SK-N-SH (cell line): ENCODE measurements at regions not wholly inside any gene's neighbourhood (a gene's known extent, or its start where the extent isn't known, plus 50 kb on each side); places are given as distances from the start of the nearest gene placed in this dataset.
A peak's percentile ranks its signal among the peaks of the same experiment; 100 is the strongest.

Experiments
- CTCF ChIA-PET: fragments of 300-600, 350-600 bp; formaldehyde crosslinking; extraction: SDS; loops from one replicate; lab custom pipeline; 2021; lab: Yijun Ruan, JAX
- POLR2A ChIA-PET: fragments of 350-600 bp; sonication (Branson Sonifier 250); formaldehyde crosslinking; extraction: SDS; loops from one replicate; lab custom pipeline; 2020; ENCODE audit warnings: antibody characterized with exemption, inconsistent platforms; lab: Yijun Ruan, JAX
- DNase-seq: peaks from one replicate; pipeline ENCODE4 v3.0.0; 2012
- H2AFZ ChIP-seq: fragments of 200-600 bp; sonication (generic); 2 replicates; pipeline ENCODE4 v1.8.1; 2016; ENCODE audit warnings: antibody characterized with exemption, mild to moderate bottlenecking, low read depth
- H3F3A ChIP-seq: fragments of 200-600 bp; sonication (generic); replicated peaks from 2 replicates; pipeline ENCODE3; 2016; ENCODE audit warnings: antibody characterized with exemption, mild to moderate bottlenecking; ENCODE audit not compliant: insufficient read depth
- H3K27ac ChIP-seq, 2 experiments: fragments of 200-500 bp in 1 of 2; fragments of 200-600 bp in 1 of 2; sonication (Bioruptor generic) in 1 of 2; sonication (generic), shearing (Covaris generic) in 1 of 2; 2 replicates each; pipeline versions ENCODE4 v1.5.1 to v1.6.1; 2014 to 2016; ENCODE audit warnings: low read depth in 2 of 2, inconsistent platforms in 1 of 2, low read length in 1 of 2, mild to moderate bottlenecking in 1 of 2, mixed read lengths in 1 of 2
- H3K27me3 ChIP-seq: fragments of 200-600 bp; sonication (generic), shearing (Covaris generic); 2 replicates; pipeline ENCODE4 v1.6.1; 2016; ENCODE audit warnings: mixed run types; ENCODE audit not compliant: insufficient read depth
- H3K36me3 ChIP-seq, 2 experiments: fragments of 200-500 bp in 1 of 2; fragments of 200-600 bp in 1 of 2; sonication (Bioruptor generic) in 1 of 2; sonication (generic) in 1 of 2; replicated peaks in 1 of 2; 2 replicates each; pipeline versions ENCODE3 to v1.5.1; 2014 to 2016; ENCODE audit warnings: low read length in 1 of 2, mild to moderate bottlenecking in 1 of 2; ENCODE audit not compliant: insufficient read depth in 2 of 2, control insufficient read depth in 1 of 2
- H3K4me1 ChIP-seq, 2 experiments: fragments of 200-500 bp in 1 of 2; fragments of 200-600 bp in 1 of 2; sonication (Bioruptor generic) in 1 of 2; sonication (generic), shearing (Covaris generic) in 1 of 2; 2 replicates each; pipeline versions ENCODE4 v1.5.1 to v1.6.1; 2014 to 2016; ENCODE audit warnings: low read depth in 1 of 2, low read length in 1 of 2, mixed run types in 1 of 2; ENCODE audit not compliant: insufficient read depth in 2 of 2, control insufficient read depth in 1 of 2
- H3K4me2 ChIP-seq: fragments of 200-600 bp; sonication (generic), shearing (Covaris generic); 2 replicates; pipeline ENCODE4 v1.6.1; 2017; ENCODE audit warnings: mixed run types
- H3K4me3 ChIP-seq, 2 experiments: fragments of 200-500 bp in 1 of 2; fragments of 200-600 bp in 1 of 2; sonication (Bioruptor generic) in 1 of 2; sonication (generic), shearing (Covaris generic) in 1 of 2; 2 replicates each; pipeline versions ENCODE4 v1.5.1 to v1.8.1; 2014 to 2016; ENCODE audit warnings: low read depth in 2 of 2, inconsistent platforms in 1 of 2, low read length in 1 of 2, mild to moderate bottlenecking in 1 of 2, mixed read lengths in 1 of 2, moderate library complexity in 1 of 2
- H3K79me2 ChIP-seq: fragments of 200-600 bp; sonication (generic); 2 replicates; pipeline ENCODE4 v1.8.1; 2017; ENCODE audit warnings: mild to moderate bottlenecking; ENCODE audit not compliant: insufficient read depth
- H3K9ac ChIP-seq: fragments of 200-600 bp; sonication (generic); 2 replicates; pipeline ENCODE4 v1.6.1; 2017; ENCODE audit warnings: mixed run types
- H3K9me2 ChIP-seq: fragments of 200-600 bp; sonication (generic); 2 replicates; pipeline ENCODE4 v1.6.1; 2017; ENCODE audit warnings: mixed run types
- H3K9me3 ChIP-seq: fragments of 200-600 bp; sonication (generic); 2 replicates; pipeline ENCODE4 v1.6.1; 2017; ENCODE audit warnings: mixed run types, mild to moderate bottlenecking, moderate library complexity
- H4K20me1 ChIP-seq: fragments of 200-600 bp; sonication (generic); 2 replicates; pipeline ENCODE4 v1.6.1; 2017; ENCODE audit warnings: mild to moderate bottlenecking, mixed run types; ENCODE audit not compliant: insufficient read depth
- FOSL2 ChIP-seq: IDR thresholded peaks from 2 replicates; pipeline ENCODE4 v1.4.0; 2012; ENCODE audit warnings: low read depth, mild to moderate bottlenecking, moderate library complexity, borderline replicate concordance
- FOXJ3 ChIP-seq: sonication (generic); formaldehyde crosslinking; IDR thresholded peaks from 2 replicates; pipeline ENCODE4 v1.5.1; 2020; ENCODE audit warnings: mild to moderate bottlenecking, missing genetic modification reagents
- NFIC ChIP-seq: IDR thresholded peaks from 2 replicates; pipeline ENCODE4 v1.4.0; 2012; ENCODE audit warnings: borderline replicate concordance
- POLR2AphosphoS5 ChIP-seq: IDR thresholded peaks from 2 replicates; pipeline ENCODE4 v1.6.1; 2012; ENCODE audit warnings: low read depth, low read length
- RAD21 ChIP-seq: IDR thresholded peaks from 2 replicates; pipeline ENCODE4 v1.6.1; 2012; ENCODE audit warnings: mild to moderate bottlenecking, low read length
- RFX5 ChIP-seq: IDR thresholded peaks from 2 replicates; pipeline ENCODE4 v1.6.1; 2012; ENCODE audit warnings: mild to moderate bottlenecking, improper control_type of control experiment, low read length
- RXRA ChIP-seq: IDR thresholded peaks from 2 replicates; pipeline ENCODE4 v1.4.0; 2012; ENCODE audit warnings: low read depth, mild to moderate bottlenecking, borderline replicate concordance
- SIN3A ChIP-seq: IDR thresholded peaks from 2 replicates; pipeline ENCODE4 v1.6.1; 2012; ENCODE audit warnings: low read depth, mild to moderate bottlenecking, low read length, moderate library complexity, borderline replicate concordance
- TCF12 ChIP-seq: IDR thresholded peaks from 2 replicates; pipeline ENCODE4 v1.4.0; 2012
- YY1 ChIP-seq: IDR thresholded peaks from 2 replicates; pipeline ENCODE4 v1.4.0; 2012; ENCODE audit warnings: low read depth, mild to moderate bottlenecking
- WGBS: methylation state at CpG from one replicate; pipeline ENCODE4 v1.1.6; 2017; ENCODE audit warnings: low lambda C conversion rate; 5-methylcytosine and 5-hydroxymethylcytosine counted together
- TF ChIP-seq, protein P1 (sequence below): fragments of 150-350 bp; IDR thresholded peaks from 2 replicates; pipeline ENCODE4 v1.6.1; 2016; ENCODE audit warnings: mild to moderate bottlenecking, low read depth, low read length
- TF ChIP-seq, protein P2 (sequence below): IDR thresholded peaks from 2 replicates; pipeline ENCODE4 v1.4.0; 2012; ENCODE audit warnings: low read depth, borderline replicate concordance
- TF ChIP-seq, protein P3 (sequence below): IDR thresholded peaks from 2 replicates; pipeline ENCODE4 v1.6.1; 2012; ENCODE audit warnings: mild to moderate bottlenecking, low read depth, low read length, moderate library complexity
- TF ChIP-seq, protein P4 (sequence below): IDR thresholded peaks from 2 replicates; pipeline ENCODE4 v1.4.0; 2012; ENCODE audit warnings: low read depth
- TF ChIP-seq, protein P5 (sequence below): IDR thresholded peaks from 2 replicates; pipeline ENCODE4; 2012

DNA sequence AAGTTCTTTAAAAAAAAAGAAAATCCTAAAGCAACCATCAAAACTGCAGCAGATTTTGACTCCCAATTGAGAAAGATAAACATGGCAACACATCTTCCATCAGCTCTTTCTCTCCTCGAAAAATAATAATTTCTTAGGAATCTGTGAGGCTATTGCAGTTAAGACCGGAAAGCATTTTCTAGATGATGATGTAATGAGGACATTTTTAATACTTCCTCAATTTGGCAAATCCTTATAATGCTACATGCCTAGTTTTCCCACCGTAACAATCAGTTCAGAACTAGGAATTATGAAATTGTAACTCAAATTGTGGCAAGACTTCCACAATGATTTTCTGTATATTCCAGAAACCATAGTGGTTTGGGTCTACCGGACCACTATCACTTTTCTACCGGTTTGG is 180.9 kb upstream of the PDE3A start (continued):
- TF ChIP-seq, protein P1, sequence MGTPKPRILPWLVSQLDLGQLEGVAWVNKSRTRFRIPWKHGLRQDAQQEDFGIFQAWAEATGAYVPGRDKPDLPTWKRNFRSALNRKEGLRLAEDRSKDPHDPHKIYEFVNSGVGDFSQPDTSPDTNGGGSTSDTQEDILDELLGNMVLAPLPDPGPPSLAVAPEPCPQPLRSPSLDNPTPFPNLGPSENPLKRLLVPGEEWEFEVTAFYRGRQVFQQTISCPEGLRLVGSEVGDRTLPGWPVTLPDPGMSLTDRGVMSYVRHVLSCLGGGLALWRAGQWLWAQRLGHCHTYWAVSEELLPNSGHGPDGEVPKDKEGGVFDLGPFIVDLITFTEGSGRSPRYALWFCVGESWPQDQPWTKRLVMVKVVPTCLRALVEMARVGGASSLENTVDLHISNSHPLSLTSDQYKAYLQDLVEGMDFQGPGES: no peak
- no peak for TF ChIP-seq RXRA
- TF ChIP-seq YY1: no peak
- TF ChIP-seq, protein P2, sequence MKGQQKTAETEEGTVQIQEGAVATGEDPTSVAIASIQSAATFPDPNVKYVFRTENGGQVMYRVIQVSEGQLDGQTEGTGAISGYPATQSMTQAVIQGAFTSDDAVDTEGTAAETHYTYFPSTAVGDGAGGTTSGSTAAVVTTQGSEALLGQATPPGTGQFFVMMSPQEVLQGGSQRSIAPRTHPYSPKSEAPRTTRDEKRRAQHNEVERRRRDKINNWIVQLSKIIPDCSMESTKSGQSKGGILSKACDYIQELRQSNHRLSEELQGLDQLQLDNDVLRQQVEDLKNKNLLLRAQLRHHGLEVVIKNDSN: no peak

DNA sequence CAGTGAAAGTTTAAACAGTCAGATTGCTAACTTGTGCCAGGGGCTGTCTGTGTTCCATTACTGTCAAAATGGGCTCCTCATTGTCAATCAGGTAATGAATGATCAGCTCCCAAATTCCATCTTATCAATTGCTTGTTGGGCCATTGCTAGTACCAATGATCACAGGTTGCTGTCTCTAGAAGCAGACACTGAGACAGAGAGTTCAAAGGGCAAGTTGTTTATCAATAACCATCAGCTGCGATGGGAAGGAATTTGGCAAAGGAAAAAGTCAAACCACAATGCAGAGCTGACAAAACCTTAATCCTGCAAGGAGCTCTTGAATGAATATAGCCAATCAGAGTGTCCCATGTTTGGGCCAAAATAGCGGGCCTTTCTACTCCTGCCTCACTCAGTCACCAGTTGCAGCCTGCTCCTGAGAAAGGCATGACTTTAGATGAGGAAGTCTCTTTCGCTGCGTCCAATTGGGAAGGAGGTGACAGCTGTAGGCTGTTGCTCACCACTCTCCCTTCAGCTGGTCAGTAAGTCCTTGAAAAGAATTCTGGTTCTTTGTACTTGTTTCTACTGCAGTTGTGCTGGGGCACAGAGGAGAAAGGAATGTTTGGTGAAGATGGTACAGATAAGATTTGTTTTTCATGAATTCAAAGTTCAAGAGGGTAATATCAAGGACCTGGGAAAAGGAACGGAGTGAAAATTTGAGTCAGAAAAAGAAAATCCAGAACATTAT is 179.2 kb upstream of the PDE3A start:
- WGBS: 91% methylated on average over 5 of the region's 5 CpGs

More for the DNA sequence above, 179.2 kb upstream of the PDE3A start:
- POLR2A ChIA-PET: no interaction called here
- Histone ChIP-seq H3F3A (peaks cover 4% of the 10 kb centered on the region), H4K20me1 (no peaks in the 10 kb centered on the region), H3K27me3 (no peaks in the 10 kb centered on the region), H3K4me1 (peaks cover 8 to 17% of the 10 kb centered on the region in 2 experiments; a peak in 3 of 4 replicates), H3K4me2 (no peak overlapping the region), H3K27ac (peak overlapping the region in 1 of 2 experiments; percentile 65; a peak in 1 of 4 replicates), H3K9ac (no peak overlapping the region), H3K36me3 (no peaks in the 10 kb centered on the region), H3K4me3 (no peak overlapping the region), H2AFZ (no peak overlapping the region), H3K9me3 (no peaks in the 10 kb centered on the region), H3K79me2 (no peaks in the 10 kb centered on the region), H3K9me2 (no peaks in the 10 kb centered on the region; the same call in 1 of the 2 replicates)
- DNase-seq: no peak
- CTCF ChIA-PET: interaction anchor here (1.0 kb wide), 1 partner anchor 16 kb away, joined by 3 read pairs; no protein-coding TSS in a partner anchor
- no peak for TF ChIP-seq RFX5
- TF ChIP-seq, protein P3, sequence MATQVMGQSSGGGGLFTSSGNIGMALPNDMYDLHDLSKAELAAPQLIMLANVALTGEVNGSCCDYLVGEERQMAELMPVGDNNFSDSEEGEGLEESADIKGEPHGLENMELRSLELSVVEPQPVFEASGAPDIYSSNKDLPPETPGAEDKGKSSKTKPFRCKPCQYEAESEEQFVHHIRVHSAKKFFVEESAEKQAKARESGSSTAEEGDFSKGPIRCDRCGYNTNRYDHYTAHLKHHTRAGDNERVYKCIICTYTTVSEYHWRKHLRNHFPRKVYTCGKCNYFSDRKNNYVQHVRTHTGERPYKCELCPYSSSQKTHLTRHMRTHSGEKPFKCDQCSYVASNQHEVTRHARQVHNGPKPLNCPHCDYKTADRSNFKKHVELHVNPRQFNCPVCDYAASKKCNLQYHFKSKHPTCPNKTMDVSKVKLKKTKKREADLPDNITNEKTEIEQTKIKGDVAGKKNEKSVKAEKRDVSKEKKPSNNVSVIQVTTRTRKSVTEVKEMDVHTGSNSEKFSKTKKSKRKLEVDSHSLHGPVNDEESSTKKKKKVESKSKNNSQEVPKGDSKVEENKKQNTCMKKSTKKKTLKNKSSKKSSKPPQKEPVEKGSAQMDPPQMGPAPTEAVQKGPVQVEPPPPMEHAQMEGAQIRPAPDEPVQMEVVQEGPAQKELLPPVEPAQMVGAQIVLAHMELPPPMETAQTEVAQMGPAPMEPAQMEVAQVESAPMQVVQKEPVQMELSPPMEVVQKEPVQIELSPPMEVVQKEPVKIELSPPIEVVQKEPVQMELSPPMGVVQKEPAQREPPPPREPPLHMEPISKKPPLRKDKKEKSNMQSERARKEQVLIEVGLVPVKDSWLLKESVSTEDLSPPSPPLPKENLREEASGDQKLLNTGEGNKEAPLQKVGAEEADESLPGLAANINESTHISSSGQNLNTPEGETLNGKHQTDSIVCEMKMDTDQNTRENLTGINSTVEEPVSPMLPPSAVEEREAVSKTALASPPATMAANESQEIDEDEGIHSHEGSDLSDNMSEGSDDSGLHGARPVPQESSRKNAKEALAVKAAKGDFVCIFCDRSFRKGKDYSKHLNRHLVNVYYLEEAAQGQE: no peak
- no peak for TF ChIP-seq RAD21
- TF ChIP-seq, protein P4, sequence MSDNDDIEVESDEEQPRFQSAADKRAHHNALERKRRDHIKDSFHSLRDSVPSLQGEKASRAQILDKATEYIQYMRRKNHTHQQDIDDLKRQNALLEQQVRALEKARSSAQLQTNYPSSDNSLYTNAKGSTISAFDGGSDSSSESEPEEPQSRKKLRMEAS: no peak
- TF ChIP-seq SIN3A: no peak
- no peak for TF ChIP-seq TCF12
- no peak for TF ChIP-seq POLR2AphosphoS5
- no peak for TF ChIP-seq FOSL2
- no peak for TF ChIP-seq FOXJ3 (CRISPR knock-in tag)
- TF ChIP-seq NFIC: no peak
- TF ChIP-seq, protein P5, sequence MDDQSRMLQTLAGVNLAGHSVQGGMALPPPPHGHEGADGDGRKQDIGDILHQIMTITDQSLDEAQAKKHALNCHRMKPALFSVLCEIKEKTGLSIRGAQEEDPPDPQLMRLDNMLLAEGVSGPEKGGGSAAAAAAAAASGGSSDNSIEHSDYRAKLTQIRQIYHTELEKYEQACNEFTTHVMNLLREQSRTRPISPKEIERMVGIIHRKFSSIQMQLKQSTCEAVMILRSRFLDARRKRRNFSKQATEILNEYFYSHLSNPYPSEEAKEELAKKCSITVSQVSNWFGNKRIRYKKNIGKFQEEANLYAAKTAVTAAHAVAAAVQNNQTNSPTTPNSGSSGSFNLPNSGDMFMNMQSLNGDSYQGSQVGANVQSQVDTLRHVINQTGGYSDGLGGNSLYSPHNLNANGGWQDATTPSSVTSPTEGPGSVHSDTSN: no peak
